ENCODE measurements at regions not wholly inside any gene's neighbourhood (a gene's known extent, or its start where the extent isn't known, plus 50 kb on each side); places are given as distances from the start of the nearest gene placed in this dataset.

DNA sequence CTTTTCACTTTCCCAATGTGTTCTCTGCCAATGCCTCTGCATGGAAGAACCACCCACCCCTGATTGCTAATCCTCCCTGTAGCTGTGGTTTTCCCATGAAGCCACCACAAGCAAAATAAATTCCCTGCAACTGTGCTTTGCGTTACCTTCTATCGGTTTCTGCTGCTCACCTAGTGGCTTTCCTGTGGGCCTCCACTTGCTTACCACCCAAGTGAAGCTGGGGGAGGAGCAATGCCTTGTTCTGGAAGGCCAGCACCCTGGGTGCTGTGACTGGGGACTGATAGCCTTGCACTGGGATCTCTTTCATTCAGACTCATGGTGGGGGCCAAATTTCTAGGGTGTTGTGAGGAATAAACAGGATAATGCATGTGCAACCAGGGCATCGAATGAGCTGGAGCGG lies 56.3 kb upstream of the GDNF start:
- TF ChIP-seq, protein P1, sequence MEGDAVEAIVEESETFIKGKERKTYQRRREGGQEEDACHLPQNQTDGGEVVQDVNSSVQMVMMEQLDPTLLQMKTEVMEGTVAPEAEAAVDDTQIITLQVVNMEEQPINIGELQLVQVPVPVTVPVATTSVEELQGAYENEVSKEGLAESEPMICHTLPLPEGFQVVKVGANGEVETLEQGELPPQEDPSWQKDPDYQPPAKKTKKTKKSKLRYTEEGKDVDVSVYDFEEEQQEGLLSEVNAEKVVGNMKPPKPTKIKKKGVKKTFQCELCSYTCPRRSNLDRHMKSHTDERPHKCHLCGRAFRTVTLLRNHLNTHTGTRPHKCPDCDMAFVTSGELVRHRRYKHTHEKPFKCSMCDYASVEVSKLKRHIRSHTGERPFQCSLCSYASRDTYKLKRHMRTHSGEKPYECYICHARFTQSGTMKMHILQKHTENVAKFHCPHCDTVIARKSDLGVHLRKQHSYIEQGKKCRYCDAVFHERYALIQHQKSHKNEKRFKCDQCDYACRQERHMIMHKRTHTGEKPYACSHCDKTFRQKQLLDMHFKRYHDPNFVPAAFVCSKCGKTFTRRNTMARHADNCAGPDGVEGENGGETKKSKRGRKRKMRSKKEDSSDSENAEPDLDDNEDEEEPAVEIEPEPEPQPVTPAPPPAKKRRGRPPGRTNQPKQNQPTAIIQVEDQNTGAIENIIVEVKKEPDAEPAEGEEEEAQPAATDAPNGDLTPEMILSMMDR (IDR thresholded peaks at IDR 0.05; ENCODE audit: low read length), result no peak
- no peak for TF ChIP-seq EZH2 (IDR thresholded peaks at IDR 0.05; ENCODE audit: borderline replicate concordance, low read length)
